HPDE6-E6E7 (cell line): ENCODE measurements at regions not wholly inside any gene's neighbourhood (a gene's known extent, or its start where the extent isn't known, plus 50 kb on each side); places are given as distances from the start of the nearest gene placed in this dataset.

ENCODE experiments used
- DNase-seq: peaks from one replicate; pipeline ENCODE4 v3.0.0; 2011; ENCODE audit warnings: missing footprints; ENCODE audit errors: extremely low spot score

- no peak for DNase-seq
Measured at GRCh38 chr3:189500798-189501495, 130.2 kb upstream of the TP63 start.

GRCh38 chr3:189502256-189502655 is 128.9 kb upstream of the TP63 start:
- DNase-seq = no peak

GRCh38 chr3:189502676-189503257 is 128.4 kb upstream of the TP63 start:
- no peak for DNase-seq

- DNase-seq = no peak
Measured at GRCh38 chr3:189507856-189508255, 123.3 kb upstream of the TP63 start.

GRCh38 chr3:189508784-189509501 is 122.2 kb upstream of the TP63 start:
- no peak for DNase-seq

GRCh38 chr3:189512039-189512438 is 119.2 kb upstream of the TP63 start:
- DNase-seq = no peak

- DNase-seq = no peak
Measured at GRCh38 chr3:189512821-189513220, 118.4 kb upstream of the TP63 start.

GRCh38 chr3:189513281-189514117 is 117.7 kb upstream of the TP63 start:
- DNase-seq = peak; percentile 70

- DNase-seq = no peak
Measured at GRCh38 chr3:189516039-189516438, 115.2 kb upstream of the TP63 start.

GRCh38 chr3:189517981-189518380 is 113.2 kb upstream of the TP63 start:
- DNase-seq = no peak

GRCh38 chr3:189519458-189519857 is 111.7 kb upstream of the TP63 start:
- DNase-seq = no peak

- peak; percentile 8 for DNase-seq
Measured at GRCh38 chr3:189529468-189529867, 101.7 kb upstream of the TP63 start.

GRCh38 chr3:189529889-189530471 is 101.2 kb upstream of the TP63 start:
- no peak for DNase-seq

- no peak for DNase-seq
Measured at GRCh38 chr3:189530822-189531221, 100.4 kb upstream of the TP63 start.

- no peak for DNase-seq
Measured at GRCh38 chr3:189531271-189531670, 99.9 kb upstream of the TP63 start.

GRCh38 chr3:189534531-189534930 is 96.7 kb upstream of the TP63 start:
- no peak for DNase-seq

- DNase-seq = no peak
Measured at GRCh38 chr3:189537135-189537534, 94.1 kb upstream of the TP63 start.

- no peak for DNase-seq
Measured at GRCh38 chr3:189547448-189547847, 83.7 kb upstream of the TP63 start.

- no peak for DNase-seq
Measured at GRCh38 chr3:189548053-189548452, 83.1 kb upstream of the TP63 start.

- DNase-seq = no peak
Measured at GRCh38 chr3:189551007-189551406, 80.2 kb upstream of the TP63 start.

- no peak for DNase-seq
Measured at GRCh38 chr3:189554868-189555557, 76.2 kb upstream of the TP63 start.
